HUES64 (cell line): ENCODE measurements at regions not wholly inside any gene's neighbourhood (a gene's known extent, or its start where the extent isn't known, plus 50 kb on each side); places are given as distances from the start of the nearest gene placed in this dataset.

Experiments
- H3K27ac ChIP-seq: 2 replicates; pipeline ENCODE4 v1.7.0; 2013; ENCODE audit warnings: low read depth, low read length, inconsistent platforms
- H3K27me3 ChIP-seq: 2 replicates; pipeline ENCODE4 v1.6.1; 2013; ENCODE audit warnings: mild to moderate bottlenecking, low read length; ENCODE audit not compliant: insufficient read depth
- H3K36me3 ChIP-seq: 2 replicates; pipeline ENCODE4 v1.6.1; 2013; ENCODE audit warnings: mild to moderate bottlenecking, low read length; ENCODE audit not compliant: insufficient read depth
- H3K4me1 ChIP-seq: 2 replicates; pipeline ENCODE4 v1.6.1; 2013; ENCODE audit warnings: mild to moderate bottlenecking, low read length, moderate library complexity; ENCODE audit not compliant: insufficient read depth
- H3K4me3 ChIP-seq: 2 replicates; pipeline ENCODE4 v1.5.1; 2013; ENCODE audit warnings: mild to moderate bottlenecking, low read length, moderate library complexity
- H3K9ac ChIP-seq: 2 replicates; pipeline ENCODE4 v1.6.1; 2013; ENCODE audit warnings: mild to moderate bottlenecking, low read depth, low read length
- H3K9me3 ChIP-seq: 2 replicates; pipeline ENCODE4 v1.6.1; 2013; ENCODE audit warnings: low read depth, low read length; ENCODE audit not compliant: insufficient read depth
- WGBS: fragments of 150-250, 120-280 bp; methylation state at CpG from one replicate; pipeline ENCODE4 v1.1.7; 2013; ENCODE audit warnings: missing lambda C conversion rate; 5-methylcytosine and 5-hydroxymethylcytosine counted together

GRCh38 chr3:182726258-182727142, 66.8 kb upstream of the ATP11B start:
- H3K4me1 ChIP-seq, result peaks cover 12% of the 10 kb centered on the region; the same call in 1 of the 2 replicates
- H3K27ac ChIP-seq, result no peak overlapping the region
- no peak overlapping the region for H3K4me3 ChIP-seq
- no peaks in the 10 kb centered on the region for H3K9me3 ChIP-seq
- 85% methylated on average over 10 of the region's 10 CpGs for WGBS
- H3K36me3 ChIP-seq, result no peaks in the 10 kb centered on the region
- no peak overlapping the region for H3K9ac ChIP-seq
- H3K27me3 ChIP-seq, result no peaks in the 10 kb centered on the region

GRCh38 chr3:182728238-182728637, 65.1 kb upstream of the ATP11B start:
- H3K9ac ChIP-seq, result no peak overlapping the region
- H3K9me3 ChIP-seq, result no peaks in the 10 kb centered on the region
- 95% methylated on average over 3 of the region's 3 CpGs for WGBS
- H3K36me3 ChIP-seq, result no peaks in the 10 kb centered on the region
- H3K4me3 ChIP-seq, result no peak overlapping the region
- H3K27ac ChIP-seq, result no peak overlapping the region
- H3K27me3 ChIP-seq, result no peaks in the 10 kb centered on the region
- H3K4me1 ChIP-seq, result peaks cover 12% of the 10 kb centered on the region; the same call in 1 of the 2 replicates

GRCh38 chr3:182729903-182730674, 63.2 kb upstream of the ATP11B start:
- Histone ChIP-seq H3K9ac (no peak overlapping the region), H3K4me3 (no peak overlapping the region), H3K9me3 (no peaks in the 10 kb centered on the region), H3K27me3 (no peaks in the 10 kb centered on the region), H3K27ac (no peak overlapping the region), H3K4me1 (peaks cover 12% of the 10 kb centered on the region; the same call in 1 of the 2 replicates), H3K36me3 (no peaks in the 10 kb centered on the region)
- 95% methylated on average over 18 of the region's 19 CpGs for WGBS

DNA sequence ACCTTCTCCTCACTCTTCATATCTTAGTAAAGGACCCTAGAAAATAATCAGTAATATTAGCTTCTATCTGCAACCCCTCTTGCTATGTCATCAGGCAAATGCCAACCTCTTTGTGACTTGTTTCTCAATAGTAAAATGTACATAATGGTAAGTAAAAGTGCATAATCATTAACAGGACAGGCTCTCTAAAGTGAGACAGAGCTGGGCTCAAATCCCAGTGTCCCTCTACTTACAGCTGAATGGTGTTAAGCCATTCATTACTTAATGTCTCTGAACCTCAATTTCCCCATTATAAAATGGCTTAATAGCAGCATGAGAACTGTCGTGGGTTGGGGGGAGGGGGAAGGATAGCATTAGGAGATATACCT, 62.6 kb upstream of the ATP11B start:
- H3K4me3 ChIP-seq, result no peak overlapping the region
- no peak overlapping the region for H3K27ac ChIP-seq
- peaks cover 7% of the 10 kb centered on the region; the same call in 1 of the 2 replicates for H3K4me1 ChIP-seq
- no peaks in the 10 kb centered on the region for H3K36me3 ChIP-seq
- no peak overlapping the region for H3K9ac ChIP-seq
- 100% methylated on average over 1 of the region's 1 CpG for WGBS
- no peaks in the 10 kb centered on the region for H3K27me3 ChIP-seq
- H3K9me3 ChIP-seq, result no peaks in the 10 kb centered on the region

DNA sequence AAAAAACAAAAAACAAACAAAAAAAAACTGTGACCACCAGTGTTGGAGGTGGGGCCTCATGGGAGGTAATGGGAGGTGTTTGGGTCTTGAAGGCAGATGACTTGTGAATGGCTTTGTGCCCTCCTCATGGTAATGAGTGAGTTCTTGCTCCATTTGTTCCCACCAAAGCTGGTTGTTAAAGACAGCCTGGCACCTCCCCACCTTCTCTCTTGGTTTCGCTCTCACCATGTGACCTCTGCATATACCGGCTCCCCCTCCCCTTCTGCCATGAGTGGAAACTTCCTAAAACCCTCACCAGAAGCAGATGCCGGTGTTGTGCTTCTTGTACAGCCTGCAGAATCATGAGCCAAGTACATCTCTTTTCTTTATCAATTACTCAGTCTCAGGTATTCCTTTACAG, 61.5 kb upstream of the ATP11B start:
- Histone ChIP-seq H3K9ac (no peak overlapping the region), H3K4me3 (no peak overlapping the region), H3K36me3 (no peaks in the 10 kb centered on the region), H3K27me3 (no peaks in the 10 kb centered on the region), H3K9me3 (no peaks in the 10 kb centered on the region), H3K4me1 (no peaks in the 10 kb centered on the region), H3K27ac (no peak overlapping the region)
- 91% methylated on average over 3 of the region's 3 CpGs for WGBS

GRCh38 chr3:182732232-182733015, 60.9 kb upstream of the ATP11B start:
- WGBS, result 77% methylated on average over 5 of the region's 5 CpGs
- Histone ChIP-seq H3K27ac (no peak overlapping the region), H3K36me3 (no peaks in the 10 kb centered on the region), H3K27me3 (no peaks in the 10 kb centered on the region), H3K9me3 (no peaks in the 10 kb centered on the region), H3K4me3 (no peak overlapping the region), H3K4me1 (no peaks in the 10 kb centered on the region), H3K9ac (no peak overlapping the region)

DNA sequence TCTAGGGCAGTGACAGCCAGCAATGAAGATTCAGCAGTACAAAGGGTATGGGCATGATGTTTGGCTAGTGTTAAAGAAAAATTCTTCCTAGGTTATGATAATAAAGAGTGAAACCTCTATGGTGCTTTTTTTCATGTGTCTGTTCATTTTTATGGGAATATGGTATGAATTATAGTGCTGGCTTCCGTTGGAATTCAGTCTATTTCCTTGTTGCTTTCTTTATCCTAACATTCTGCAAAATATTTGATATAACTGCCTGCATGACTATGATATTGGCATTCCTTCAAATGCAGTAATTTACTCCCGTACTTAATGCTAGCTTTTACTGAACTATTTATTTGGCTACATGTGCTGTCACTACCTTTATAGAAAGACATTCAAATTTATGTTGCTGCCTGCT, 57.6 kb upstream of the ATP11B start:
- no peaks in the 10 kb centered on the region for H3K9me3 ChIP-seq
- H3K4me1 ChIP-seq, result peaks cover 3% of the 10 kb centered on the region; the same call in 1 of the 2 replicates
- H3K9ac ChIP-seq, result no peak overlapping the region
- H3K36me3 ChIP-seq, result no peaks in the 10 kb centered on the region
- H3K27me3 ChIP-seq, result no peaks in the 10 kb centered on the region
- no peak overlapping the region for H3K27ac ChIP-seq
- no peak overlapping the region for H3K4me3 ChIP-seq
- WGBS, result 56% methylated on average over 1 of the region's 2 CpGs

- Histone ChIP-seq H3K27me3 (no peaks in the 10 kb centered on the region), H3K36me3 (no peaks in the 10 kb centered on the region), H3K9me3 (no peaks in the 10 kb centered on the region), H3K27ac (no peak overlapping the region), H3K4me3 (no peak overlapping the region), H3K4me1 (peaks cover 3% of the 10 kb centered on the region; the same call in 1 of the 2 replicates), H3K9ac (no peak overlapping the region)
- 94% methylated on average over 2 of the region's 2 CpGs for WGBS
These were observed 55.5 kb upstream of the ATP11B start for GRCh38 chr3:182737825-182738224.

- Histone ChIP-seq H3K9ac (no peak overlapping the region), H3K27me3 (no peaks in the 10 kb centered on the region), H3K27ac (no peak overlapping the region), H3K9me3 (no peaks in the 10 kb centered on the region), H3K4me3 (no peak overlapping the region), H3K4me1 (peaks cover 3% of the 10 kb centered on the region; the same call in 1 of the 2 replicates), H3K36me3 (no peaks in the 10 kb centered on the region)
- WGBS, result 89% methylated on average over 6 of the region's 6 CpGs
These were observed 54.5 kb upstream of the ATP11B start for GRCh38 chr3:182738583-182739411.

- no peaks in the 10 kb centered on the region for H3K27me3 ChIP-seq
- 88% methylated on average over 3 of the region's 3 CpGs for WGBS
- peaks cover 3% of the 10 kb centered on the region; the same call in 1 of the 2 replicates for H3K4me1 ChIP-seq
- no peak overlapping the region for H3K27ac ChIP-seq
- H3K9ac ChIP-seq, result no peak overlapping the region
- no peaks in the 10 kb centered on the region for H3K9me3 ChIP-seq
- no peaks in the 10 kb centered on the region for H3K36me3 ChIP-seq
- H3K4me3 ChIP-seq, result no peak overlapping the region
These were observed 53.7 kb upstream of the ATP11B start for GRCh38 chr3:182739619-182740018.
